Uterus (tissue), 2 donors: ENCODE measurements at regions not wholly inside any gene's neighbourhood (a gene's known extent, or its start where the extent isn't known, plus 50 kb on each side); places are given as distances from the start of the nearest gene placed in this dataset.

ENCODE experiments used
- POLR2A ChIP-seq, 2 donors: fragments of 450-650 bp; IDR thresholded peaks; one replicate each; pipeline ENCODE4 v1.6.1; 2016; ENCODE audit warnings: antibody characterized with exemption in 2 of 2, mild to moderate bottlenecking in 1 of 2, moderate library complexity in 1 of 2
- TF ChIP-seq, protein P1 (sequence below), 4 experiments: fragments of 200-600 bp in 2 of 4; fragments of 450-650 bp in 2 of 4; sonication (generic) in 2 of 4; IDR thresholded peaks; one replicate each; pipeline ENCODE4 v1.5.1; 2016 to 2019; ENCODE audit warnings: antibody characterized with exemption in 4 of 4, mild to moderate bottlenecking in 2 of 4, moderate library complexity in 1 of 4

DNA sequence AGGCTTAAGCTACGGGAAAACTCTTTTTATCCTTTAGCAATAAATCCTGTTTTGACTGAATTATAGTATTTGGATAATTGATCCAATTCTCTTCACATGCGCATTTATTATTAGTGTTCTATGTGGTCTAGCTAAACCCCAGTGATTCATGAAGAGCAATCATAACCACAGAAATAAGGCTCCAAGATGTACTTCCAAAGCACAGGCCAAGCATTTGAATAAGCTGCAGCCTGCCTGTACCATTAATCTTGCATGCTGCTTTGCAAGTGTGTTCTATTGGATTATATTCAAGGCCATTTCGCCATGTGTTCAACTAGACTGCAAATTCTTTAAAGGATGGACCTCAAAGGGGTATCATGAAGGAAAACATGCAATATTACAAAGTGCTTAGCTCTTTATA is 385.2 kb upstream of the FAT1 start:
- TF ChIP-seq, protein P1, sequence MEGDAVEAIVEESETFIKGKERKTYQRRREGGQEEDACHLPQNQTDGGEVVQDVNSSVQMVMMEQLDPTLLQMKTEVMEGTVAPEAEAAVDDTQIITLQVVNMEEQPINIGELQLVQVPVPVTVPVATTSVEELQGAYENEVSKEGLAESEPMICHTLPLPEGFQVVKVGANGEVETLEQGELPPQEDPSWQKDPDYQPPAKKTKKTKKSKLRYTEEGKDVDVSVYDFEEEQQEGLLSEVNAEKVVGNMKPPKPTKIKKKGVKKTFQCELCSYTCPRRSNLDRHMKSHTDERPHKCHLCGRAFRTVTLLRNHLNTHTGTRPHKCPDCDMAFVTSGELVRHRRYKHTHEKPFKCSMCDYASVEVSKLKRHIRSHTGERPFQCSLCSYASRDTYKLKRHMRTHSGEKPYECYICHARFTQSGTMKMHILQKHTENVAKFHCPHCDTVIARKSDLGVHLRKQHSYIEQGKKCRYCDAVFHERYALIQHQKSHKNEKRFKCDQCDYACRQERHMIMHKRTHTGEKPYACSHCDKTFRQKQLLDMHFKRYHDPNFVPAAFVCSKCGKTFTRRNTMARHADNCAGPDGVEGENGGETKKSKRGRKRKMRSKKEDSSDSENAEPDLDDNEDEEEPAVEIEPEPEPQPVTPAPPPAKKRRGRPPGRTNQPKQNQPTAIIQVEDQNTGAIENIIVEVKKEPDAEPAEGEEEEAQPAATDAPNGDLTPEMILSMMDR (IDR thresholded peaks at IDR 0.05): no peak
- no peak for TF ChIP-seq POLR2A (IDR thresholded peaks at IDR 0.05)
